Upper lobe of right lung (tissue), 1 donor: ENCODE measurements at regions not wholly inside any gene's neighbourhood (a gene's known extent, or its start where the extent isn't known, plus 50 kb on each side); places are given as distances from the start of the nearest gene placed in this dataset.
"Not testable (repeated sequence)": the region's sequence is repeated elsewhere in the genome, so short reads cannot be mapped to it uniquely, and the experiment has no call there.

Source experiments
- ATAC-seq: fragments of 200-7000 bp; cut with Tn5 transposase; one replicate; pipeline ENCODE4 v1.9.1; 2020; ENCODE audit warnings: mild to moderate bottlenecking, moderate library complexity
- DNase-seq: peaks from one replicate; pipeline ENCODE4 v3.0.0-alpha.2; 2020
- H3K27ac ChIP-seq: fragments of 200-600 bp; one replicate; pipeline ENCODE4 v1.8.0; 2022
- H3K27me3 ChIP-seq: fragments of 200-600 bp; one replicate; pipeline ENCODE4 v1.8.0; 2022; ENCODE audit warnings: mild to moderate bottlenecking
- H3K36me3 ChIP-seq: fragments of 200-600 bp; one replicate; pipeline ENCODE4 v1.8.0; 2022
- H3K4me1 ChIP-seq: fragments of 200-600 bp; one replicate; pipeline ENCODE4 v1.8.0; 2022
- H3K4me3 ChIP-seq: fragments of 200-600 bp; one replicate; pipeline ENCODE4 v1.8.0; 2022; ENCODE audit warnings: mild to moderate bottlenecking
- H3K9me3 ChIP-seq: fragments of 200-600 bp; one replicate; pipeline ENCODE4 v1.8.0; 2022
- CTCF ChIP-seq: fragments of 200-600 bp; IDR thresholded peaks from one replicate; pipeline ENCODE4 v1.8.0; 2022; ENCODE audit warnings: antibody characterized with exemption
- intact Hi-C: fragments of 100-400 bp; cut with DNase I; formaldehyde crosslinking; loops from one replicate; pipeline ENCODE4 v1.11.0; 2022
- donor health status: DM: no; HTN: yes; CAD: no; lungs with severe emphysema.

- H3K4me1 ChIP-seq, DNase-seq, ATAC-seq, H3K27ac ChIP-seq, intact Hi-C loops, H3K36me3 ChIP-seq, H3K4me3 ChIP-seq, H3K27me3 ChIP-seq, H3K9me3 ChIP-seq: not testable (repeated sequence)
- peak; percentile 11 for TF ChIP-seq CTCF
These were observed 467.3 kb upstream of the TBL1XR1 start for GRCh38 chr3:177664380-177665103.

- H3K27ac ChIP-seq, result no peak overlapping the region
These were observed 468.0 kb upstream of the TBL1XR1 start for GRCh38 chr3:177665122-177665808.

GRCh38 chr3:177672252-177672911 lies 475.1 kb upstream of the TBL1XR1 start:
- no peak for TF ChIP-seq CTCF
- DNase-seq (no peak), ATAC-seq (no peak)
- no peaks in the 10 kb centered on the region for H3K36me3 ChIP-seq
- intact Hi-C loops, result no loop called here
- H3K27me3 ChIP-seq, result no peaks in the 10 kb centered on the region
- no peaks in the 10 kb centered on the region for H3K9me3 ChIP-seq
- H3K4me1 ChIP-seq, result peaks cover 11% of the 10 kb centered on the region
- no peak overlapping the region for H3K27ac ChIP-seq
- H3K4me3 ChIP-seq, result no peak overlapping the region

More at GRCh38 chr3:177665122-177665808, 468.0 kb upstream of the TBL1XR1 start:
- H3K4me3 ChIP-seq, result no peak overlapping the region
- no peaks in the 10 kb centered on the region for H3K4me1 ChIP-seq
- intact Hi-C loops, result no loop called here
- H3K27me3 ChIP-seq, result no peaks in the 10 kb centered on the region
- H3K9me3 ChIP-seq, result no peaks in the 10 kb centered on the region
- DNase-seq, result no peak
- H3K36me3 ChIP-seq, result no peaks in the 10 kb centered on the region
- peak; percentile 87 for ATAC-seq
- TF ChIP-seq CTCF, result no peak

GRCh38 chr3:177673112-177673914 lies 476.0 kb upstream of the TBL1XR1 start:
- ATAC-seq (peak; percentile 54), DNase-seq (no peak)
- H3K4me3 ChIP-seq, result no peak overlapping the region
- no peak for TF ChIP-seq CTCF
- no peak overlapping the region for H3K27ac ChIP-seq
- intact Hi-C loops, result no loop called here
- H3K9me3 ChIP-seq, result no peaks in the 10 kb centered on the region
- peaks cover 11% of the 10 kb centered on the region for H3K4me1 ChIP-seq
- H3K27me3 ChIP-seq, result no peaks in the 10 kb centered on the region
- H3K36me3 ChIP-seq, result no peaks in the 10 kb centered on the region

GRCh38 chr3:177674186-177674585 lies 476.9 kb upstream of the TBL1XR1 start:
- Histone ChIP-seq H3K4me1 (peaks cover 11% of the 10 kb centered on the region), H3K36me3 (no peaks in the 10 kb centered on the region), H3K27me3 (no peaks in the 10 kb centered on the region), H3K4me3 (no peak overlapping the region), H3K27ac (no peak overlapping the region), H3K9me3 (no peaks in the 10 kb centered on the region)
- intact Hi-C loops, result no loop called here
- DNase-seq (no peak), ATAC-seq (no peak)
- TF ChIP-seq CTCF, result no peak
